ENCODE measurements at regions not wholly inside any gene's neighbourhood (a gene's known extent, or its start where the extent isn't known, plus 50 kb on each side); places are given as distances from the start of the nearest gene placed in this dataset.

DNA sequence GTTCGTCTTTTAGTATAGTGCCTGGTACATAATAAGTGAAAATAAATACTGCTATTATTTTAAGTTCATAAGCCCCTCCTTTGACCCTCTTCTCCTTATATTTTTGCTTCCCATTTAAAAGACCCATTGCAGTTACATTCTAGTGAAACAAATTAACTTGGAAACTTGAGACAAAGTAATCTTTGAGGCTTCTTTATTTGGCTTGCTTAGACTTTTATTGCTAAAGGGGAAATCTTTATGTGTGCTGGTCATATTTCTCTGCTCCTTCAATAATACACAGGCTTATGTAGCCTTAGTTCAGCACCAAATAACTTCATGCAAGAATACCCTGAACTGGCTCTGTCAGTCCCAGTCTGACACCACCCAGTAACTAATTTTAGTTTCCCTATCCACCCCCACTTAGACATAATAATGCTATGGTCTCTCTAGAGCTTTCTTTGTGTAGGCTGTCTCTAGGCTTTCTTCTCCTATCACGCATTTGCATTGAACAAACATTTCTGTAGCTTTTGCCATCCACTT is 257.8 kb downstream of the OMA1 start:
- ATAC-seq = no peak
- H3K4me1 ChIP-seq = no peaks in the 10 kb centered on the region
- no peaks in the 10 kb centered on the region for H3K27me3 ChIP-seq
- no peaks in the 10 kb centered on the region for H3K36me3 ChIP-seq
- no peak overlapping the region for H3K27ac ChIP-seq
- TF ChIP-seq POLR2A (IDR thresholded peaks at IDR 0.05) (no peak), CTCF (IDR thresholded peaks at IDR 0.05) (no peak), EP300 (IDR thresholded peaks at IDR 0.05) (no peak), POLR2AphosphoS5 (IDR thresholded peaks at IDR 0.05) (no peak)
- WGBS, 2 donors (ENCODE audit: low coverage in 1 of 2) = 70 to 81% methylated on average over 2 of the region's 2 CpGs
- no peak overlapping the region for H3K4me3 ChIP-seq
- H3K9me3 ChIP-seq = peaks cover 0 to 8% (median 0%) of the 10 kb centered on the region in 3 donors

DNA sequence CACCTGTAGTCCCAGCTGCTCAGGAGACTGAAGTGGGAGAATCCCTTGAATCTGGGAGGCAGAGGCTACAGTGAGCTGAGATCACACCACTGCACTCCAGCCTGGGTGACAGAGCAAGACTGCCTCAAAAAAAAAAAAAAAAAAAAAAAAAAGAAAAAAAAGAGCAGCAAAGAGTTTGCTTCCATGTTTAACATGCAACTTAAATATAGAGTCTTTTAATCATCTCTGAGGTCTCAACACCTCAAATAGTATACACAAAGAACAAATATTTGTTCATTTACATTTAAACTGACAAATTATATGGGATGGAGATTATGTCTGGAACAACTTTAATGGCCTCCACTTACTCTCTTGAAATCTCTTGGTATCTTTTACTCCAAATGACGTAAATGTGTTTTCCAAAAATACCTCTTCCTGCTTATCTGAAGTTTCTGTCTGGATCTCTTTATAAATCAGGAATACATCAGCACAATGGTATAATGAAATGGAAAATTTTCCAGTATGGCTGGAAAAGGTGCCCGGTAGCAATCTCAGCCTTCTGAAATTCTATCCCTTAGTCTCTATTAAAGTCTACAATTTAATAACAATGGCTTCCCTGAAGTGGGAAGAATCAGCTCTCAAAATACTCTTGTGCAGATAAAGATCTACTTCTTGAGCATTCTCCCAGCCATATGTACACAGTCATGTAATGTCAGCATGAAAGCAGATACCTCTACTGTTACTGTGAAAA is 258.5 kb downstream of the OMA1 start:
- H3K27me3 ChIP-seq = no peaks in the 10 kb centered on the region
- peaks cover 0 to 8% (median 0%) of the 10 kb centered on the region in 3 donors for H3K9me3 ChIP-seq
- whole genome bisulfite sequencing, 2 donors (ENCODE audit: low coverage in 1 of 2) = 68 to 76% methylated on average over 2 of the region's 2 CpGs
- ATAC-seq = no peak
- H3K4me1 ChIP-seq = no peaks in the 10 kb centered on the region
- no peak for TF ChIP-seq CTCF (IDR thresholded peaks at IDR 0.05)
- TF ChIP-seq EP300 (IDR thresholded peaks at IDR 0.05) = no peak
- TF ChIP-seq POLR2AphosphoS5 (IDR thresholded peaks at IDR 0.05) = no peak
- no peak for TF ChIP-seq POLR2A (IDR thresholded peaks at IDR 0.05)
- H3K27ac ChIP-seq = no peak overlapping the region
- H3K4me3 ChIP-seq = no peak overlapping the region
- no peaks in the 10 kb centered on the region for H3K36me3 ChIP-seq

DNA sequence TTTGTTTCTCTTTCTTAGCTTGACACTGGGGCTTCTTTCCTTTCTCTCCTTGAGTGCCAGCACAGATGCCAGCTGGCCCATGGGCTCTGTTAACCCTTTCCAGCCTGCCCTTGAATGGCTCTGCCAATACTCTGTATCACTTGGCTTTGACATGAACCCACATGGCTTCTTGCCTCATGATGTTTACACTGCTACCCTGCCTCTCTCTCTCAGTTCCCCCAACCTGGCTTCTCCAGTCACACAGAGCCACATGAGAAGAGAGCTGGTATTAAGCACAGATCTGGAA is 262.4 kb downstream of the OMA1 start:
- H3K27ac ChIP-seq = no peak overlapping the region
- no peaks in the 10 kb centered on the region for H3K4me1 ChIP-seq
- peaks cover 0 to 8% (median 0%) of the 10 kb centered on the region in 3 donors for H3K9me3 ChIP-seq
- ATAC-seq = no peak
- no peaks in the 10 kb centered on the region for H3K36me3 ChIP-seq
- H3K4me3 ChIP-seq = no peak overlapping the region
- TF ChIP-seq EP300 (IDR thresholded peaks at IDR 0.05) (no peak), POLR2A (IDR thresholded peaks at IDR 0.05) (no peak), CTCF (IDR thresholded peaks at IDR 0.05) (no peak), POLR2AphosphoS5 (IDR thresholded peaks at IDR 0.05) (no peak)
- no peaks in the 10 kb centered on the region for H3K27me3 ChIP-seq

DNA sequence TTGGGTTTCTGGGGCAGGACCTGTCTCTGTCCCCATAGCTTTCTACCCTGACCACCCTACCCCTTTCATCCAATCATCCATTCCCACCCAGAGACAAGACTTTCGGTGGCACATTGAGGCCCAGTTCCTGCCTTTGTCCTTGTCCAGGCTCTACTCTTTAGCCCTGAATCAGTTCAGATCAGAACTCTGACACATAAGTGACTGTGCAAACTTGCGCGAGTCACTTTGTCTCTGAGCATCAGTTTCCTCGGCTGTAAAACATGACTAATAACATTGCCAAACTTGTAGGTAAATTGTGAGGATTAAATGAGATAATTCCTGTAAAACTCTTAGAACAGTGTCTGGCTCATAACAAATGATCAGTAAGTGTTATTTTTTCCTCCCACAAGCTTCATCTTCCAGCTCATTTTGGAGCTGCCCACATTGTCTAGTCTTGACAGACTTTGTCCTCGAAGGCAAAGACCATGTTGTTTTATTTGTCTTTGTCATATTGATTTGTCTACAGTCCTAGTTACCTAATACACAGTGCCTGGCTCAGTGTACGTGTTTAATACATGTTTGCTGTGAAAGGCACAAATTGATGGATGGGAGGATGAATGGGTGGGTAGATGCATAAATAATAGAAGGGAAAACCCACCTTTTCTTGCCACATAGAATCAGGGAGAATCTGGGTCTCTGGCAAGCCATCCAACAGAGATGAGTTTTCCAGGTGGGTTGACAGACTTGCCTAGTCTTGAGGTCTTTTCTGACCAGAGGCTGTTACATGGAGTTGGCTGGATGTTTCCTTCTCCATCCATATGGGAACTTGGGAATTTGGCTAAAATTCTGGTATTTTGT is 262.9 kb downstream of the OMA1 start:
- Histone ChIP-seq H3K4me1 (no peaks in the 10 kb centered on the region), H3K4me3 (no peak overlapping the region), H3K9me3 (peaks cover 0 to 8% (median 0%) of the 10 kb centered on the region in 3 donors), H3K36me3 (no peaks in the 10 kb centered on the region), H3K27ac (no peak overlapping the region), H3K27me3 (no peaks in the 10 kb centered on the region)
- 67 to 94% methylated on average over 5 to 6 of the region's 6 CpGs for WGBS, 2 donors (ENCODE audit: low coverage in 1 of 2)
- no peak for ATAC-seq
- no peak for TF ChIP-seq CTCF (IDR thresholded peaks at IDR 0.05)
- TF ChIP-seq POLR2A (IDR thresholded peaks at IDR 0.05) = no peak
